ENCODE measurements at regions not wholly inside any gene's neighbourhood (a gene's known extent, or its start where the extent isn't known, plus 50 kb on each side); places are given as distances from the start of the nearest gene placed in this dataset.
"Not testable (repeated sequence)": the region's sequence is repeated elsewhere in the genome, so short reads cannot be mapped to it uniquely, and the experiment has no call there.

DNA sequence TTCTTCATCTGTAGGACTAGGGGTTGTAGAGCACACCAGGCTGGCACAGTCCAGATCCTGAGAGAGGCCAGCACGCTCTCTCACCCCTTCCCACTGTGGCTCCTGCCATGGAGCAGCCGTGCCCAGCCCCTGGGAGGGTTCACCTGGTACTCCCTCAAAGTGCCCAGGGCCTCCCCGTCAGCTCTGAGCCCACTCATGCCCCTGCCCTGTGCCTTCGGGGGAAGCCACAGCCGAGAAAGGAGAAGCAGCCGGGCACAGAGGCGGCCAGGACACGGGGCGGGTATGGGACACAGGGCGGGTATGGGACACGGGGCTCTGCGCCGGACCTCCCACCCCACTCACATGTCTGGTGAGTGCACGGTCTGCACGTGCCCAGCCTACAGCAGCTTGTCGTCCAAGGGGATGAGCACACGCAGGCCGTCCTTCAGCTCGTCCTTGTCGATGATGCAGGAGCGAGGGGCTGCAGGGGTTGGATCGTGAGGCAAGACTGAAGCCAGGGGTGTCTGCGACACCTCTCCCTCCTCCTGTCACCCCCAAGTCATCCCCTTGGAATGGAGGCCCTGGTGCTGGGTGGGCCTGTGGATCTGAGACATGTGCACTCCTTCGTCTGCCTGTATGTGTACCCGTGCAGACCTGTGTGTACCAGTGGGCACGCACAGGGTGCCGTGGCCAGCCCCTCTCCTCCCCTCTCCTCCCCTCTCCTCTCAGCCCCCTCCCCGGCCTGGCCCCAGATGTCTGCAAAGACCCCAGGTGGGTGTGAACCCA, 417.9 kb upstream of the ZNF722 start:
- not testable (repeated sequence) for TF ChIP-seq POLR2A, CTCF, EP300 (IDR thresholded peaks at IDR 0.05)
